Activated naive CD4-positive, alpha-beta T cell treated with anti-CD3 and anti-CD28 coated beads, Interleukin-2, amount 50 U/mL, for 24 hours (primary cell): ENCODE measurements at regions not wholly inside any gene's neighbourhood (a gene's known extent, or its start where the extent isn't known, plus 50 kb on each side); places are given as distances from the start of the nearest gene placed in this dataset.

Experiments used
- H3K27ac Mint-ChIP-seq: one replicate; pipeline ENCODE4 v1.8.0; 2021; ENCODE audit warnings: mild to moderate bottlenecking, mixed read lengths
- H3K27me3 Mint-ChIP-seq: one replicate; pipeline ENCODE4 v1.8.0; 2021; ENCODE audit warnings: mixed read lengths
- H3K36me3 Mint-ChIP-seq: one replicate; pipeline ENCODE4 v1.8.0; 2021; ENCODE audit warnings: mixed read lengths
- H3K4me1 Mint-ChIP-seq: one replicate; pipeline ENCODE4 v1.8.0; 2021; ENCODE audit warnings: mixed read lengths
- H3K4me3 Mint-ChIP-seq: one replicate; pipeline ENCODE4 v1.8.0; 2021; ENCODE audit warnings: mild to moderate bottlenecking, mixed read lengths
- H3K9me3 Mint-ChIP-seq: one replicate; pipeline ENCODE4 v1.8.0; 2021; ENCODE audit warnings: mixed read lengths

- no peak overlapping the region for H3K27ac Mint-ChIP-seq
- no peaks in the 10 kb centered on the region for H3K36me3 Mint-ChIP-seq
- H3K9me3 Mint-ChIP-seq = no peaks in the 10 kb centered on the region
- no peak overlapping the region for H3K4me3 Mint-ChIP-seq
- no peaks in the 10 kb centered on the region for H3K4me1 Mint-ChIP-seq
- H3K27me3 Mint-ChIP-seq = no peaks in the 10 kb centered on the region
These were observed 595.4 kb downstream of the IRX1 start for GRCh38 chr5:4191041-4191440.

- Mint-ChIP-seq H3K36me3 (no peaks in the 10 kb centered on the region), H3K27me3 (no peaks in the 10 kb centered on the region), H3K4me1 (no peaks in the 10 kb centered on the region), H3K9me3 (no peaks in the 10 kb centered on the region), H3K4me3 (no peak overlapping the region), H3K27ac (no peak overlapping the region)
These were observed 596.1 kb downstream of the IRX1 start for GRCh38 chr5:4191703-4192102.

GRCh38 chr5:4192111-4192510 lies 596.5 kb downstream of the IRX1 start:
- no peaks in the 10 kb centered on the region for H3K9me3 Mint-ChIP-seq
- no peaks in the 10 kb centered on the region for H3K36me3 Mint-ChIP-seq
- no peaks in the 10 kb centered on the region for H3K4me1 Mint-ChIP-seq
- H3K27me3 Mint-ChIP-seq = no peaks in the 10 kb centered on the region
- H3K4me3 Mint-ChIP-seq = no peak overlapping the region
- H3K27ac Mint-ChIP-seq = no peak overlapping the region

GRCh38 chr5:4196744-4197143 lies 601.1 kb downstream of the IRX1 start:
- Mint-ChIP-seq H3K9me3 (no peaks in the 10 kb centered on the region), H3K27me3 (no peaks in the 10 kb centered on the region), H3K4me1 (no peaks in the 10 kb centered on the region), H3K36me3 (no peaks in the 10 kb centered on the region), H3K4me3 (no peak overlapping the region), H3K27ac (no peak overlapping the region)

GRCh38 chr5:4197151-4197550 lies 601.5 kb downstream of the IRX1 start:
- H3K27ac Mint-ChIP-seq = no peak overlapping the region
- no peaks in the 10 kb centered on the region for H3K36me3 Mint-ChIP-seq
- no peaks in the 10 kb centered on the region for H3K9me3 Mint-ChIP-seq
- no peaks in the 10 kb centered on the region for H3K4me1 Mint-ChIP-seq
- H3K27me3 Mint-ChIP-seq = no peaks in the 10 kb centered on the region
- H3K4me3 Mint-ChIP-seq = no peak overlapping the region

- no peaks in the 10 kb centered on the region for H3K9me3 Mint-ChIP-seq
These were observed 602.8 kb downstream of the IRX1 start for GRCh38 chr5:4198461-4198860.

GRCh38 chr5:4199049-4199841 lies 603.6 kb downstream of the IRX1 start:
- H3K36me3 Mint-ChIP-seq = no peaks in the 10 kb centered on the region
- H3K27me3 Mint-ChIP-seq = no peaks in the 10 kb centered on the region

More at GRCh38 chr5:4198461-4198860, 602.8 kb downstream of the IRX1 start:
- H3K4me3 Mint-ChIP-seq = no peak overlapping the region
- H3K4me1 Mint-ChIP-seq = no peaks in the 10 kb centered on the region
- no peaks in the 10 kb centered on the region for H3K36me3 Mint-ChIP-seq
- H3K27ac Mint-ChIP-seq = no peak overlapping the region
- no peaks in the 10 kb centered on the region for H3K27me3 Mint-ChIP-seq

GRCh38 chr5:4203146-4203545 lies 607.5 kb downstream of the IRX1 start:
- Mint-ChIP-seq H3K36me3 (no peaks in the 10 kb centered on the region), H3K27me3 (no peaks in the 10 kb centered on the region), H3K27ac (no peak overlapping the region), H3K4me3 (no peak overlapping the region), H3K4me1 (no peaks in the 10 kb centered on the region), H3K9me3 (no peaks in the 10 kb centered on the region)

More at GRCh38 chr5:4199049-4199841, 603.6 kb downstream of the IRX1 start:
- no peak overlapping the region for H3K4me3 Mint-ChIP-seq
- H3K27ac Mint-ChIP-seq = no peak overlapping the region
- no peaks in the 10 kb centered on the region for H3K9me3 Mint-ChIP-seq
- H3K4me1 Mint-ChIP-seq = no peaks in the 10 kb centered on the region

GRCh38 chr5:4204276-4205141 lies 608.9 kb downstream of the IRX1 start:
- no peaks in the 10 kb centered on the region for H3K27me3 Mint-ChIP-seq
- no peaks in the 10 kb centered on the region for H3K4me1 Mint-ChIP-seq
- peaks cover 2% of the 10 kb centered on the region for H3K9me3 Mint-ChIP-seq
- no peak overlapping the region for H3K4me3 Mint-ChIP-seq
- H3K36me3 Mint-ChIP-seq = no peaks in the 10 kb centered on the region
- no peak overlapping the region for H3K27ac Mint-ChIP-seq

- H3K36me3 Mint-ChIP-seq = no peaks in the 10 kb centered on the region
- no peaks in the 10 kb centered on the region for H3K27me3 Mint-ChIP-seq
- no peak overlapping the region for H3K4me3 Mint-ChIP-seq
- H3K9me3 Mint-ChIP-seq = peaks cover 5% of the 10 kb centered on the region
- no peak overlapping the region for H3K27ac Mint-ChIP-seq
- no peaks in the 10 kb centered on the region for H3K4me1 Mint-ChIP-seq
These were observed 609.8 kb downstream of the IRX1 start for GRCh38 chr5:4205398-4205797.

GRCh38 chr5:4206127-4206526 lies 610.5 kb downstream of the IRX1 start:
- Mint-ChIP-seq H3K27ac (no peak overlapping the region), H3K36me3 (no peaks in the 10 kb centered on the region), H3K4me3 (no peak overlapping the region), H3K27me3 (no peaks in the 10 kb centered on the region), H3K4me1 (no peaks in the 10 kb centered on the region), H3K9me3 (peaks cover 5% of the 10 kb centered on the region)

- H3K27ac Mint-ChIP-seq = no peak overlapping the region
- no peaks in the 10 kb centered on the region for H3K36me3 Mint-ChIP-seq
- no peak overlapping the region for H3K4me3 Mint-ChIP-seq
- no peaks in the 10 kb centered on the region for H3K4me1 Mint-ChIP-seq
- no peaks in the 10 kb centered on the region for H3K27me3 Mint-ChIP-seq
- peaks cover 5% of the 10 kb centered on the region for H3K9me3 Mint-ChIP-seq
These were observed 611.9 kb downstream of the IRX1 start for GRCh38 chr5:4207486-4207885.

GRCh38 chr5:4208537-4208936 lies 612.9 kb downstream of the IRX1 start:
- Mint-ChIP-seq H3K27me3 (no peaks in the 10 kb centered on the region), H3K9me3 (peaks cover 5% of the 10 kb centered on the region), H3K4me3 (no peak overlapping the region), H3K4me1 (no peaks in the 10 kb centered on the region), H3K36me3 (no peaks in the 10 kb centered on the region), H3K27ac (no peak overlapping the region)

- Mint-ChIP-seq H3K9me3 (peaks cover 5% of the 10 kb centered on the region), H3K27ac (no peak overlapping the region), H3K36me3 (no peaks in the 10 kb centered on the region), H3K4me1 (no peaks in the 10 kb centered on the region), H3K4me3 (no peak overlapping the region), H3K27me3 (no peaks in the 10 kb centered on the region)
These were observed 613.4 kb downstream of the IRX1 start for GRCh38 chr5:4208996-4209395.

- Mint-ChIP-seq H3K36me3 (no peaks in the 10 kb centered on the region), H3K4me3 (no peak overlapping the region), H3K9me3 (peaks cover 5% of the 10 kb centered on the region), H3K27me3 (no peaks in the 10 kb centered on the region), H3K27ac (no peak overlapping the region), H3K4me1 (no peaks in the 10 kb centered on the region)
These were observed 616.6 kb downstream of the IRX1 start for GRCh38 chr5:4212071-4212739.
